ENCODE measurements at regions not wholly inside any gene's neighbourhood (a gene's known extent, or its start where the extent isn't known, plus 50 kb on each side); places are given as distances from the start of the nearest gene placed in this dataset.

DNA sequence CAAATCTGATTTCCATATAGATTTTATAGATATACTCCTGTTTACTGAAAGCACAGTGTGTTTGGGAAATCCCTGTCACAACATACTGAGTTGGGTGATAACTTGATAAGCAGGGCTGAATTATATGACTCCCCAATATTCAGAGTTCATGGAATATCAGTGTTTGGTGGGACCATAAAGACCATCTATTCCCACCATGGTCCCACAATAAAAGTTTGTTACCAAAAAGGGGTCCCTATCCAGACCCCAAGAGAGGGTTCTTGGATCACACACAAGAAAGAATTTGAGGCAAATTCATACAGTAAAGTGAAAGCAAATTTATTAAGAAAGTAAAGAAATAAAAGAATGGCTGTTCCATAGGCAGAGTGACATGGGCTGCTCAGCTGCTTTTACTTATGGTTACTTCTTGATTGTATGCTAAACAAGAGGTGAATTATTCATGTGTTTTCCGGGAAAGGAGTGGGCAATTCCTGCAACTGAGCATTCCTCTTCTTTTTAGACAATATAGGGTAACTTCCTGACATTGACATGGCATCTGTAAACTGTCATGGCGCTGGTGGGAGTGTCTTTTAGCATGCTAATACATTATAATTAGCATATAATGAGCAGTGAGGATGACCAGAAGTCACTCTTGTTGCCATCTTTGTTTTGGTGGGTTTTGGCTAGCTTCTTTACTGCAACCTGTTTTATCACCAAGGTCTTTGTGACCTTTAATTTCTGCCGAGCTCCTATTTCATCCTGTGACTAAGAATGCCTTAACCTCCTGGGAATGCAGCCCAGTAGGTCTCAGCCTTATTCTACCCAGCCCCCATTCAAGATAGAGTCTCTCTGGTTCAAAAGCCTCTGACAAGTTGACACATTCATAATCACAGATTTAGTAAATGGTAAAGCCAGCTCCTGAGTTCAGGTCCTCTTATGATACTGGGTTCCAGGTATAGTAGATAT is 240.6 kb upstream of the PDGFD start:
- DNase-seq, result no peak

DNA sequence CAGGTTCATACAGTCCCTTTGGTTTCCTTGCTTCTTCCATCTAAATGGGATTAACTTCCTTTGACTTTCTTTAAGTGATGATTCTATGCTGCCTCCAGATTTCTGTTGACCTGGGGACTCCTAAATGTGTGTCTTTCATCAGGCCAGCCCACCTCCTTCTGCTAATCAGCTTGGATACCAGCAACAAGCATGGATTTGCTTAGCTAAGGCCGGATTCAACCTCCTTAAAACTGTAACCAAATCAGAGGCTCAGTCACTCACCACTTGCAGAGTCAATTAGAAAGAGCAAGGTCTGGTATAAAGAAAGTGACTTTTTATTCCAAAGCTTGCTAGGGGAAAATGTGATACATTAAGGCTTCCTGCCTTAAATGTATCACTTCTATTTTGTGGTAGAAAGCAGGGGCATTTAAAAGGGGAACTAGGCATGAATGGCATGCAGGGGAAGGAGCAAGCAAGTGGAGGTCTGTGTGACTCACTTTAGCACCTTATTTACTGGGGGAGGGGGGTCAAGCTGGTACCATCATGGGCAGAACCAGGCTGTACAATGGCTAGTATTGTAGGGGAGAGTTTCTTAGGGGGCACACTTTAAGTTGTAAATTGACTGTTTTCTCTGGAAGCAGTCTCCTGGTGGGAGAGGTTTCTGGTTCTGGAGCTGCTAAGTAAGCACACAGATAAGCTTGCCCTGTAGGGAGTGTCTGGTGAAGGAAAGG is 239.0 kb upstream of the PDGFD start:
- no peak for DNase-seq

DNA sequence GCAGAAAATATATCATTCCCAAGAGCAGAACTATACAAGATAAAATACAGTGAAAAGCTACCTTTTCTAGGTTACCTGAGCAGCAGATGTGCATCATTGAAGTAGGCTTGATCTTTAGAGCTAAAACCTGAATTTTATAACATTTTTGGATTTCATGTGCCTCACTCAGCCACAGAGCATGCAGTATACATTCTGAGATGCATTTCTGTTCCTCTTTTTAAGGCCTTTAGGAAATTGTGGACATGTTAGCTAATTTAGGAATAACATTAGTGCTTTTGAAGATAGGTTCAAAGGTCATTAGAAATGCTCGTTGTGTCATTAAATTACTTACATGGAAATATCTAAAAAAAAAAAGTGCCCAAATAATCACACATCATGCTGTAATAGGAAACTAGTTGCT is 230.6 kb upstream of the PDGFD start:
- no peak for DNase-seq

DNA sequence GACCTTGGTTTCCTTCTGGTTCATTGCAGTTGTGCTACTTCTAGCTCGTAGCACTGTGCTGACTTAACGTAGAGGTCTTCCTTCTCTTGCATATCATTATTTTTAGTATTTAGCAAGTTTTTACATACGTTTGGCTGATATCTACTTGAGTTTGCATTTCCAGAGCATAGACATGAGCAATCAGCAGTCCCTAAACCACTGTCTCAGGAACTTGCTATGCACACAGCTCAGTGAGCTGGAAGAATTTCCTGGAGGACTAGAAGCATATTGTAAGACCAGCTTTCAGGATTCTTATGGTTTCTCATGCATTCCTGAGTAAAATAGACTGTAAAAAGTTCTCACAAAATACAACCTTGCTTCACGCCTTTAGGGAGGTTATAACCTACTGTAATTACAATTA is 226.7 kb upstream of the PDGFD start:
- no peak for DNase-seq

DNA sequence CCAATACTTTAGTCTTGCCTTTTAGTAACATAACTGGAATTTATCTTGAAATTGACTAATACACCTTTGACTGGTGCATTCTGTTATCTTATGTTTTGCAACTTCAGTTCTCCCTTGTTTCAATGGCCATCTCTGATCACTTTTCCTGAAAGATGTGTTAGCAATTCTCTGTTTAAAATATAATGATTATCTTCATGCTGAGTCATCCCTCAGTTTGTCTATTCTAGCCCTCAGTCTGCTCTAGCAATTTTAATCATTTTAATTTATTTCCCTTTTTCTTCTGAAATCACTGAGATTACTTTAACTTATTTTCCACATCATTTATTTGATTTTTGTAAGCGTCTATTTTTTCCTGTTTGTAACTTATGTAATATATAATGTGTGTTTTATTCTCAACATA is 221.9 kb upstream of the PDGFD start:
- no peak for DNase-seq

DNA sequence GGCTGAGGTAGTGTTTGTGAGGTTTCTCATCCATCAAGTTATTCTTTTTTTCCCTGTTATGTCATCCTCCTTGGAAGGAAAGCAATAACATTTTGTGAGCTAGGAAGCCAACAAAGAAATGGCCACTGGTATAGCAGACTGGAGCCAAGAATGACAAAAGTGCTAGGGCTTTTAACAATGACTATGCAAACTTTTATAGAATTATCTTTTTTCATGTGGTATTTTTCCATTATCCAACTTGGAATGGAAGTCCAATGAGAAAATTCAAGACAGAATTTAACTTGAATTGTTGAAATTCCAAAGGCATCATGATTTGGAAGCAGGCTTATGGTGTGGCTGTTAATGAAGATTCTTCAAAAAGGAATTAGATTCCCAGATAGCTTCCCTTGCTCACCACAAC is 216.4 kb upstream of the PDGFD start:
- no peak for DNase-seq

DNA sequence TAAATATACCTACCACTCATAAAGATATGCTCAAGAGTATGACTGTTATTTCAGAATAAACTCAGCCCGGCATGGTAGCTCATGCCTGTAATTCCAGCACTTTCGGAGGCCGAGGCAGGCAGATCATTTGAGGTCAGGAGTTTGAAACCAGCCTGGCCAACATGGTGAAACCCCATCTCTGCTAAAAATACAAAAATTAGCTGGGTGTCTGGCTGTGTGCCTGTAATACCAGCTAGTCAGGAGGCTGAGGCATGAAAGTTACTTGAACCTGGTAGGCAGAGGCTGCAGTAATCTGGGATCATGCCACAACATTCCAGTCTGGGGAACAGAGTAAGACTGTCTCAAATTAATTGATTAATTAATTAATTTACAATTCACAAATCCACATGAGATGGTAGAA is 208.2 kb upstream of the PDGFD start:
- DNase-seq, result no peak

DNA sequence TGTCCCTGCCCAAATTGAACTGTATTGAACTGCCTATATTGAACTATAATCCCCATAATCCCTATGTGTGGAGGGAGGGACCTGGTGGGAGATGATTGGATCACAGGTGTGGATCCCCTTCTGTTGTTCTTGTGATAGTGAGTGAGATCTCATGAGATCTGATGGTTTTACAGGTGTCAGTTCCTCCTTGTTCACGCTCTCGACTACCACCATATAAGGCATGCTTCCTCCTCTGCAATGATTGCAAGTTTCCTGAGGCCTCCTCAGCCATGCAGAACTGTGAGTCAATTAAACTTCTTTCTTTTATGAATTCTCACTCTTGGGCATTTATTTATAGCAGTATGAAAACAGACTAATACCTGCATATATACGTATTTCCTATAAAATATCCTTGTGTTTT is 206.5 kb upstream of the PDGFD start:
- DNase-seq, result no peak

DNA sequence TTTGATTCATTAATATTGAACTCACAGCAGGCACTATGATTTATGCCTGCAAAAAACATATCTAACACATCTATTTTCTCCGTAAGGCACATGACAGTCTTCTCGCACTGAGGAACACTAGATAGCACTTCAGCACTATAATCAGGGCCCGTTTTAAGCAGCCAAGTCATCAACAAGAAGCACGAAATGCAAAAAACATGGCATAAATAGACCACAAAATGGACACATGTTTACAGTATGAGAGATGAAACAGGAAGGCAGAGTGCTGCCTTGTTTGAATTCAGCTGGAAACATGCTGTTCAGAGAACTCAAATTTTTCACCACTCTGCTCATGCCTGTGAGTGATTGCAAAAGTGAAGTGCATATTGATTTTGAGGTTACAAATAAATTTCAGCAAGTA is 205.8 kb upstream of the PDGFD start:
- no peak for DNase-seq

DNA sequence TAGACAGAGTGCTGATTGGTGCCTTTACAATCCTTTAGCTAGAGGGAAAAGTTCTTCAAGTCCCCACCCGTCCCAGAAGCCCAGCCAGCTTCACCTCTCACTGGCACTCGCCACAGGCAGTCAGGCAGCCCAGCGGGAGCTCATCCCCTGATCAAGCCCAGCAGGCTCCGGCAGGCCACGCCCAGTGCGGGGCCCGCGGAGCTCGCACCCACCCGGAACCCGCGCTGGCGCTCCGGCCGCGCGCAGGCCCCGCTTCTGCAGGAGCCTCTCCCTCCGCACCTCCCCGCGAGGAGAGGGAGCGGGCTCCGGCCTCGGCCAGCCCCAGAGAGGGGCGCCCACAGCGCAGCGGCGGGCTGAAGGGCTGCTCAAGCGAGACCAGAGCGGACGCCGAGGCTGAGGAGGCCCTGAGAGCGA is 202.4 kb upstream of the PDGFD start:
- no peak for DNase-seq

DNA sequence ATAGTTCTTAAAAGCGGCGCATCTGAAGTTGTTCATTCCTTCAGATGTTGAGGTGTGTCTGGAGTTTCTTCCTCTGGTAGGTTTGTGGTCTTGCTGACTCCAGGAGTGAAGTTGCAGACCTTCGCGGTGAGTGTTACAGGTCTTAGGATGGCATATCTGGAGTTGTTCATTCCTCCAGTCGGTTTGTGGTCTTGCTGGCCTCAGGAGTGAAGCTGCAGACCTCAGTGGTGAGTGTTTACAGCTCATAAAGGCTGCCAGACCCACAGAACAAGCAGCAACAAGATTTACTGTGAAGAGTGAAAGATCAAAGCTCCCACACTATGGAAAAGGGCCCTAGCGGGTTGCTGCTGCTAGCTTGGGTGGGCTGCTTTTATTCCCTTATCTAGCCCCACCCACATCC is 201.7 kb upstream of the PDGFD start:
- no peak for DNase-seq

DNA sequence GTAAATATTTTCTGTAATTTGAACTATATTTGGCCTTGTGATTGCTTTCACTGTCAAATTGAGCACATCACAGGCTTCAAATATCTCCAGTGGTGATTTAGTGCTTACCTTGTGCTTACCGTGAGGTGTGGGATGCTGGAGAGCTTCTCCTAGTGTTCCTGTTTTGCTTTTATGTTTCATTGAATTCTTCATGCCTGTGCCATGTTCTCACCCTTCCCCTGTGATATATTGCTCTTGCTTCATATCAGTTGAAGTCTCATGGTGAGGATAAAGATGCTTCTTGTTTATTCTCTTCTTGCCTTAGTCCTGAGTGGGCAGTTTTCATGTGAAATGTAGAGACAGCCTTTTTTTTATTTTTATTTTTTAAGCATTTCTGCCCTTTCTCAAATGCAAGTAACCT is 198.0 kb upstream of the PDGFD start:
- no peak for DNase-seq

DNA sequence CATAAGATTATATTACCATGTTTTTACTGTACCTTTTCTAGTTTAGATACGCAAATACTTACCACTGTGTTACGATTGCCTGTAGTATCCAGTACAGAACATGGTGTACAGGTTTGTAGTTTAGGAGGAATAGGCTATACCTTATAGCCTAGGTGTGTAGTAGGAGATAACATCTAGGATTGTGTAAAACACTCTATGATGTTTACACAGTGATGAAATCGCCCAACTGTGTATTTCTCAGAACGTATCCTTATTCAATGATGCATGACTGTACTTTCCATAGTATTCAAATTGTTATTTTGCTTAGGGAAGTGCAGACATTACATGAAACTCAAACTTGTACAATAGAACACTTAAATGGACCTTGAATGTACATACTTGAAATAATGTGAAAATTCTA is 188.1 kb upstream of the PDGFD start:
- DNase-seq, result no peak

DNA sequence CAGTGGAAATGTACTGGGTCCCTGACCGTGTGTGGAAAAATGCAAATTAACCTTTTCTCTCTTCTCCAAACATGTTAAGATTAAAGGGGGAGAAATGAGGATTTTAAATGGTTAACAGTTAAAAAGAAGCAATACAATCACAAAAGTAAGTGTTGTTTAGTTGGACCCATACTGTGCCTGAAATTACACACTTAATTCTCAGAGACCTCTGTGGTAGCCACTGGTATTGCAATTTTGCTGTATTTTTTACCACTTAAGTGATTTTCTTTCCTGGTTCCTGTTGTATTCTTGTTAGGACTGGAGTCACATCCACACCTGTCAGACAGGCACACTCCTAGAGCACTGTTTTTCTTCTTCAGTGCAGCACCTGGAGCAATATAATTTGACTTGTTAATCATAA is 179.6 kb upstream of the PDGFD start:
- DNase-seq, result peak; percentile 27

DNA sequence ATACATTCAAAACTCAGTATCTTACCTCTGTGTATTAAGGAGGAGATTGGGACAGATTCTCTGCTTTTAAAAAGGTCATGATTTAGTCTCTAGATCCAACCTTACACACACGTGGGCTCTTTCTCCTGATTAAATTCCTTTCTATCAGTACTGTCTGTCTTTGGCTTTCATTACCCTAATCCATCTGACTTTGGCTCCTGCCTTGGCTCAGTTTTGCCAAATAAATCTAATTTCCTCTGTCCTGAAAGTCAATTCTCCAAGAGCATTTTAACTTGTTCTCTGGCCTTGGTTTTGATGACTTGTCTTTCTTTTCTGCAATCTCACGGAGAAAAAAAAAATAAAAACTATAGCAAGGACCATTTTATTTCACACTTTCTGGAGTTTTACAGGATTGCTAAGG is 176.6 kb upstream of the PDGFD start:
- no peak for DNase-seq

DNA sequence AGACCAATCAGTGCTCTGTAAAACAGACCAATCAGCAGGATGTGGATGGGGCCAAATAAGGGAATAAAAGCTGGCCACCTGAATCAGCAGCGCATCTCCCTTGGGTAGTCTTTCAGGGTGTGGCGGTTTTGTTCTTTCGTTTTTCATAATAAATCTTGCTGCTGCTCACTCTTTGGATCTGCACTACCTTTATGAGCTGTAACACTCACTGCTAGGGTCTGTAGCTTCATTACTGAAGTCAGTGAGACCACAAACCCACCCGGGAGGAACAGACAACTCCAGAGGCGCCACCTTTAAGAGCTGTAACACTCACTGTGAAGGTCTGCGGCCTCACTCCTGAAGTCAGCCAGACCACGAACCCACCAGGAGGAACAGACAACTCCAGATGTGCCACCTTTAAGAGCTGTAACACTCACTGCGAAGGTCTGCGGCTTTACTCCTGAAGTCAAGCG is 175.5 kb upstream of the PDGFD start:
- no peak for DNase-seq

DNA sequence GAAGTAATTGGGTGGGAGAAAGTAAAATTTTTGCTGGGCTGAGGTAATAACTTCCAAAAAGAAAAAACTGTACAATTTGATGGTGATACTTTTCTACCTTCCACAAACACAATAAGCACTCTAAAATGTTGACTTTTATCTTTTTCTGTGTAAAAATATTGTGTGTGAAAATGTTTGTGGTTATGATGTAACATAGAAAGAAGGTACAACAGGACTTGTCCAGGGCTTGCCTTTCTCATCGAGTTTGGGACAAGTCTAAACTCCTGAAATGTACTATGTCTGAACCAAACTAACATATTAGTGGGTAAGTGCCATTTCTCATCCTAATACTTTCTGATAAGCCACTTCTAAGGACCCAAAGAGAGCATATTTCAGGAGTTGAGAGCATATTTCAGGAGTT is 174.2 kb upstream of the PDGFD start:
- DNase-seq, result no peak

DNA sequence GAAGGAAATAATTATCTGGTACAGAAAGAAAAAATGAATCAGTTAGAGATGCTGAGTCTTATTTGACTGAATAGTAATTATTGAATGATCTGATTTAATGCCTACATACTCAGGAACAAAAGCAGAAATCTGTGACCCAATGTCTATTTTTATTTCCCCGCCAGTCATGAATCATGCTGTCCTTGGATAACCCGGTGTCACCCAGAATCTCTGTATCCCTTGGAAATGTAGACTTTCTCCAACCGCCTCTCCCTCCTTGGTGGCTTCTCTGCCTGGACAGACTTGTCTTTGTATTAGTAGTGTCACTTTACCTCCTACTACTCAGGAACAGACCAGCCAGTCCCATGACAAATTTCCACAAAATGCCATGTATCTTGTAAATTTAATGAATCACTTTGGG is 173.3 kb upstream of the PDGFD start:
- no peak for DNase-seq

DNA sequence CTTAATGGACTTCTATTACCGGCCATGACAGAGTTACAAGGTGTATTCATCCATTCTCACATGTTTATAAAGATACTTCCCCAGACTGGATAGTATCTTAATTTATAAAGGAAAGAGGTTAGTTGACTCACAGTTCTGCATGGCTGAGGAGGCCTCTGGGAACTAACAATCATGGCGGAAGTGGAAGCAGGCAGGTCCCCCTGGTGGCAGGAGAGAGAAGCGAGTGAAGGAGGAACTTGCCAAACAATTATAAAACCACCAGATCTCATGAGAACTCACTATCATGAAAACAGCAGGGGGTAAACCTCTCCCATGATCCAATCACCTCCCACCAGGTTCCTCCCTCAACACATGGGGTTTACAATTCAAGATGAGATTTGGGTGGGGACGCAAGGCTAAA is 170.0 kb upstream of the PDGFD start:
- DNase-seq, result peak; percentile 16

DNA sequence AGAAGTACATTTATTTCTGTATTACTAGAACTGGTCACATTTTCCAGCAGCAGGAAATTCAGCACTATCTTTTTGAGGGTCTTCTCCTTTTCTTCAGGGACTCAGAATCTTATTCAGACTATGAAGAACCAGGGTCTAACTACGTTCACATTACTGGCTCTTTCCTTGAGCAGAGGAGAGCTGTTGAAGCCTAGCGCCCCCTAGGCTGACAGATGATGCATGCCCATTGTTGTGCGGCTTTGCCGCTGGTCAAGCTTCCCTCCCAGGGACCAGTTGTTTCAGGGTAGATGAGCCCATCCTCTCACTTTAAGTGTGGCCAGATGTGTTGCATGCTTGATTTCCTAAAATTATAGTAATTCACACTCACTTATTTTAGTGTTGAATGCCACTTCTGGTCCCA is 168.2 kb upstream of the PDGFD start:
- DNase-seq, result peak; percentile 21

DNA sequence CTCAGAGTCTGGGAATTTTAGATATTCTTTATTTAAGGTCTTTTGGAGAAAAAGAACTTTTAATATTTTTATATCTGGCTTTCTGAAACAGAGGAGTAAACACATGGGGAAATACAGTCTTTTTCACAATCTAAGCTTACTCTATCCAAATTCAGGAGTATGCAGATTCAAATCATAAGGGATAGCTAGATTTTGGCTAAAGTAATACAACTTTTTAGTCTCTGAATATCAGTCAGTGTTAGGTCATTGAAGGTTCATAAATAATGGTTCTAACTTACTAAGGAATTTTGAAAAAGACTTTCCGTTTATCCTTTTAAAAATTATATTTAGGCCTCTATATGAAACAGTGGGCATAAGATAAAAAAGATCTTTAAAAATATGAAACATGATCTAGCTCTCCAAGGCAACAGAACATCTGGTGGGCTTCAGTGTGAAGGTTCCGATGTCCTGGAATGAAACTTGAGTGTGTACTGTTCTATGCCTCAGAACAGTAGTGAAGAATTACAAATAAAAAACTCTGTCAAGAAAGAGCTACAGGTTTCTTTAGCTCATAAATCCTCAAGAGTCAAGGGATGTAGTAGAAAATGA is 165.2 kb upstream of the PDGFD start:
- DNase-seq, result no peak

DNA sequence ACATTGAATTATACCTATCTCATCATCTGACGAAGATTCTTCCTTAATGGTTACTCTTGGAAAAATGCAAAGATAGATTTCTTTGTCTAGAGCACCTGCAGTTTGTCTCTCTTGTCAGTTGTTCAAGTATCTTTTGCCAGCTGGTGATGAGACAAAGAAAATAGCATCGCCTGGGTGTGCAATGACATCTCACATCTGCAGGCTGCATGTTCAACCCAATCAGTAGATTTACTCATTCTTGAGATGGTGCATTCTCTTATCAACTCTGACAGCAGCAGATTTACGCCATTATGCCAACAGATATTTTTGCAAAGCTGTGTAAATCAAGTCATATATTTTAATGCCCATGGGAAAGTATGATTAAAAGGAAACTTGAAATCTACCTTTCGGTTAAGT is 164.6 kb upstream of the PDGFD start:
- no peak for DNase-seq

DNA sequence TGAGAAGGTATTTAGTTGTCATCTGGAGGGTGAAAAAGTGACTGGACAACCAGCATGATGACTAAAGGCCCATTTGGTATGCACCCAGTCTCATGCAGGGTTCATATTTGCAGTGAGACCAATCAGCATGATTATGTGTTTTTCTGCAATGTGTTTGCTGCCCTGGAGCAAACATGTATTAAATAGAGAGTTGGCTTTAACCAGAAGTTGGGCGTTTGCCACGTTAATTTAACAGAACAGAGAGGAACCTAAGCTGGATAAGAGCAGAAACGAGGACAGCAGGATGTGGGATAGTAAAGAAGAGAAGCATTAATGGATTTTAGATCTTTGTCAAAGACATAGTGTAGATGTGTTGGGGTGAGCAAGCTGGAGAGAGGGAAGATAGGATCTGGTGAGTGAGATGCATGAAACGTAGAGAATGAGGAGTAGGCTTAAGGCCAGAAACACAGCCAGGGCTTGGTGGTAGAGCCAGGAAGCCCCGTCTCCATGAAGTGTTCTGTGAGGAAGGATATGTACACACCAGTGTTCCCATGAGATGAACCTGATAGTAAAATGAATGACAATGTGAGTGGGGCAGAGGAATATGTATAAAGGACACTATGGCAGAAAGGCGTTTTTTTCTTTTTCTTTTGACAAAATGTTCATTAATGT is 164.0 kb upstream of the PDGFD start:
- DNase-seq, result no peak

Measured in dermis blood vessel endothelial cell (primary cell).